AG04450 (cell line): ENCODE measurements at regions not wholly inside any gene's neighbourhood (a gene's known extent, or its start where the extent isn't known, plus 50 kb on each side); places are given as distances from the start of the nearest gene placed in this dataset.
"Not testable (repeated sequence)": the region's sequence is repeated elsewhere in the genome, so short reads cannot be mapped to it uniquely, and the experiment has no call there.

Source experiments
- CTCF ChIA-PET: fragments of 300-600, 350-600 bp; formaldehyde crosslinking; extraction: SDS; loops from one replicate; lab custom pipeline; 2022; ENCODE audit warnings: antibody characterized with exemption, inconsistent platforms; lab: Charles Lee
- POLR2A ChIA-PET: fragments of 350-600 bp; formaldehyde crosslinking; extraction: SDS; loops from one replicate; lab custom pipeline; 2021; ENCODE audit warnings: antibody characterized with exemption, inconsistent platforms; lab: Yijun Ruan, JAX
- DNase-seq: peaks from one replicate; pipeline ENCODE4 v3.0.0-alpha.2; 2011; ENCODE audit warnings: low read depth, low spot score
- H3K27ac ChIP-seq: one replicate; pipeline ENCODE4 v1.5.1; 2012; ENCODE audit warnings: low read depth, low read length, control low read depth
- H3K27me3 ChIP-seq: one replicate; pipeline ENCODE4 v1.6.0; 2012; ENCODE audit warnings: low read length; ENCODE audit not compliant: control insufficient read depth, insufficient read depth
- H3K4me3 ChIP-seq: 2 replicates; pipeline ENCODE4 v1.5.1; 2011; ENCODE audit warnings: mild to moderate bottlenecking, low read depth, low read length, control low read depth
- H3K9me3 ChIP-seq: 2 replicates; pipeline ENCODE4 v1.5.1; 2012; ENCODE audit warnings: low read length; ENCODE audit not compliant: control insufficient read depth, insufficient read depth
- CTCF ChIP-seq: IDR thresholded peaks from 2 replicates; pipeline ENCODE4 v1.5.1; 2011; ENCODE audit warnings: low read depth, low read length, control low read depth, inconsistent platforms

GRCh38 chr15:22699881-22700280 is 86.6 kb upstream of the NIPA1 start:
- H3K9me3 ChIP-seq, DNase-seq, CTCF ChIA-PET, POLR2A ChIA-PET, H3K27ac ChIP-seq, H3K4me3 ChIP-seq, H3K27me3 ChIP-seq: not testable (repeated sequence)

DNA sequence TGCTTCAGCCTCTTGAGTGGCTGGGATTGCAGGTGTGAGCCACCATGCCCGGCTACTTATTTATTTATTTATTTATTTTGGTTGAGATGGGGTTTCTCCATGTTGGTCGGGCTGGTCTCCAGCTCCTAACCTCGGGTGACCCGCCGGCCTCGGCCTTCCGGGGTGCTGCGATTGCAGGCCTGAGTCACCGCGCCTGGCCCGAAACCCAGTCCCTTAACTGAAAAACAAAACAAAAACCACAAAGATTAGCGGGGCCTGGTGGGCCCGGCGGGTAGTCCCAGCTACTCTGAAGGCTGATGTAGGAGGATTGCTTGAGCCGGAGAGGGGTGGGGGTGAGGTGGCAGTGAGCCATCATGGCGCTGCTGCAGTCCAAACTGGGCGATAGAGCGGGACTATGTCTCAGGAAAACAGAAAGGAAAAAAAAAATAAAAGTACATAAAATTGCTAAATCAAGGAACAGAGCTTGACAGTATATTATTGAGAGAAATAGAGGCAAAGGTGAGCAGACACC is 75.6 kb upstream of the NIPA1 start:
- POLR2A ChIA-PET, H3K27me3 ChIP-seq, H3K9me3 ChIP-seq, CTCF ChIA-PET, H3K4me3 ChIP-seq, H3K27ac ChIP-seq, DNase-seq: not testable (repeated sequence)

- H3K4me3 ChIP-seq, H3K9me3 ChIP-seq, POLR2A ChIA-PET, DNase-seq, H3K27ac ChIP-seq, H3K27me3 ChIP-seq, CTCF ChIA-PET: not testable (repeated sequence)
Observed at GRCh38 chr15:22713933-22714332, 72.5 kb upstream of the NIPA1 start.

DNA sequence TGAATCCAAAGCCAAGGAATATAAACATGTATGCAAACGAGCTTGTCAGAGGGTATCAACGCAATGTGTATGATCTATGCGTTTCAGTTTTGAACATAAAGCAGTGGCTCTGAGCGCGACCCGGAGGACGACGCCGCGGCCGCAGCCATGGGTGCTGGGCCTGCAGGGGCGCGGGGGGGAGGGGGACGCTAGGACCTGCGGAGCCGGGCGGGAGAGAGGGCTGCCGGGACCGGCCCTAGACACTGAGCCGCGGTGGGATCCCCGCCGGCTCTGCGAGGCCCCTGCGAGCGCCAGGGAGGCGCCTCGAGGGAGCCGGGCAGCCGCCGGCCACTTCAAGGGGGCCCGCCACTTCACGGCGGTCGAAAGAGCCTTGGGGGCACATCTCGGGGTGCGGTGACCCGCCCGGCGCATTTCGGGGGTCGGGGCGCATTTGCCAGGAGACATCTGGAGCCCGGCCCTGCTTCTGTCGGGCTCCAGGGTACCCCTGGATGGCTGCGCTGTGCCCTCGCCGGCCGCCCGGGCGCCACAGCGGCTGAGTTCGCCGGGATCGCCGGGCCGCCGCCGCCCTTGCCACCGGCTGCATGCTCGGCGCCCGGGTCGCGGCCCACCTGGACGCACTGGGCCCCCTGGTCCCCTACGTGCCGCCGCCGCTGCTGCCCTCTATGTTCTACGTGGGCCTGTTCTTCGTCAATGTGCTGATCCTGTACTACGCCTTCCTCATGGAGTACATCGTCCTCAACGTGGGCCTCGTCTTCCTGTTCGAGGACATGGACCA is 71.9 kb upstream of the NIPA1 start:
- H3K4me3 ChIP-seq, POLR2A ChIA-PET, DNase-seq, H3K27ac ChIP-seq, H3K27me3 ChIP-seq, H3K9me3 ChIP-seq, CTCF ChIA-PET: not testable (repeated sequence)

- POLR2A ChIA-PET, H3K27ac ChIP-seq, H3K27me3 ChIP-seq, H3K4me3 ChIP-seq, DNase-seq, H3K9me3 ChIP-seq: not testable (repeated sequence)
- CTCF ChIA-PET = interaction anchor here (0.6 kb wide), 1 partner anchor 296 kb away, joined by 6 read pairs; no protein-coding TSS in a partner anchor
Observed at GRCh38 chr15:22715133-22715845, 71.2 kb upstream of the NIPA1 start.

GRCh38 chr15:22719980-22720379 is 66.5 kb upstream of the NIPA1 start:
- H3K27me3 ChIP-seq, CTCF ChIA-PET, DNase-seq, H3K27ac ChIP-seq, H3K4me3 ChIP-seq, H3K9me3 ChIP-seq, POLR2A ChIA-PET: not testable (repeated sequence)
- TF ChIP-seq CTCF = 0 out of 2 replicates have a peak, but pooled peaks have one; percentile 10

- H3K27ac ChIP-seq, H3K27me3 ChIP-seq, POLR2A ChIA-PET, CTCF ChIA-PET, H3K9me3 ChIP-seq, DNase-seq, H3K4me3 ChIP-seq: not testable (repeated sequence)
Observed at GRCh38 chr15:22726104-22726503, 60.3 kb upstream of the NIPA1 start.

DNA sequence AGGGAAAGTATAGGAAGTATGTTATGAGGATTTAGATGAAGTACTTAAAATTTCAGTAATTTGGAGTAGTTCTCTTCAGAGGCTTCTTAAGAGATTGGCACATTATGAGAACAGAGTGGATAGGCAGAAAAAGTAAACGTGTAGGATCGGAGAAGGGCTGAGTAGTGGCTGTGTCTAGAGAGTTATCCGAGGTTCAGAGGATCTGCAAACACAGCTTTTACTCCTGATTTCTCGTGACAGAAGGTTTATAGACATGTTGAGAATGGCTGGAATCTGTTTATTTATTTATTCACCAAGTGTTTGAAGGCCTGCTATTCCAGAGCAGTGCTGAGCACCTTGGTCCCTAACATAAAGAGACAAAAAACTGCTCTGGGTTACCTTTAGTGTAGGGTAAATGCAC is 51.4 kb upstream of the NIPA1 start:
- H3K27me3 ChIP-seq, DNase-seq, CTCF ChIA-PET, H3K9me3 ChIP-seq, H3K4me3 ChIP-seq, POLR2A ChIA-PET, H3K27ac ChIP-seq: not testable (repeated sequence)
